Lower leg skin (tissue), 4 donors: ENCODE measurements at regions not wholly inside any gene's neighbourhood (a gene's known extent, or its start where the extent isn't known, plus 50 kb on each side); places are given as distances from the start of the nearest gene placed in this dataset.

ENCODE experiments used
- DNase-seq, 2 donors: peaks; one replicate each; pipeline ENCODE4 v3.0.0-alpha.2; 2019; ENCODE audit warnings: low spot score in 2 of 2
- H3K4me3 ChIP-seq: fragments of 200-600 bp; sonication (generic); 2 replicates; pipeline ENCODE4 v1.5.1; 2017; ENCODE audit warnings: mild to moderate bottlenecking, low read depth; ENCODE audit not compliant: poor library complexity, severe bottlenecking
- CTCF ChIP-seq, 3 donors: fragments of 450-650 bp; IDR thresholded peaks; one replicate each; pipeline ENCODE4 v1.5.1; 2016; ENCODE audit warnings: antibody characterized with exemption in 3 of 3, mild to moderate bottlenecking in 3 of 3, moderate library complexity in 2 of 3
- POLR2A ChIP-seq, 2 donors: fragments of 450-650 bp; IDR thresholded peaks; one replicate each; pipeline ENCODE4 v1.6.1; 2016 to 2017; ENCODE audit warnings: antibody characterized with exemption in 2 of 2, mild to moderate bottlenecking in 1 of 2, moderate library complexity in 1 of 2
- WGBS, 2 donors: methylation state at CpG; one replicate each; pipeline ENCODE4 v1.1.5; 2018; 5-methylcytosine and 5-hydroxymethylcytosine counted together
- intact Hi-C: fragments of 100-400 bp; cut with DNase I; formaldehyde crosslinking; loops from one replicate; pipeline ENCODE4 v1.15.0; 2023; ENCODE audit warnings: low total_unique reads

- intact Hi-C loops = no loop called here
- TF ChIP-seq CTCF (IDR thresholded peaks at IDR 0.05) (no peak), POLR2A (IDR thresholded peaks at IDR 0.05) (no peak)
- no peak for DNase-seq
- no peak overlapping the region for H3K4me3 ChIP-seq
- 62 to 65% methylated on average over 5 of the region's 5 CpGs for WGBS, 2 donors
Measured at GRCh38 chr2:200225951-200226350, 80.5 kb upstream of the SPATS2L start.

- H3K4me3 ChIP-seq = no peak overlapping the region
- TF ChIP-seq CTCF (IDR thresholded peaks at IDR 0.05) = no peak
- TF ChIP-seq POLR2A (IDR thresholded peaks at IDR 0.05) = no peak
- WGBS, 2 donors = 70 to 74% methylated on average over 6 of the region's 6 CpGs
- intact Hi-C loops = no loop called here
- no peak for DNase-seq
Measured at GRCh38 chr2:200226451-200227426, 79.8 kb upstream of the SPATS2L start.

- H3K4me3 ChIP-seq = no peak overlapping the region
- 73 to 93% methylated on average over 1 of the region's 1 CpG for WGBS, 2 donors
- intact Hi-C loops = no loop called here
- DNase-seq = no peak
- TF ChIP-seq POLR2A (IDR thresholded peaks at IDR 0.05) (no peak), CTCF (IDR thresholded peaks at IDR 0.05) (no peak)
Measured at GRCh38 chr2:200230716-200231115, 75.8 kb upstream of the SPATS2L start.

- H3K4me3 ChIP-seq = no peak overlapping the region
- no peak for DNase-seq
- WGBS, 2 donors = 92 to 100% methylated on average over 1 of the region's 1 CpG
- no peak for TF ChIP-seq CTCF (IDR thresholded peaks at IDR 0.05)
- TF ChIP-seq POLR2A (IDR thresholded peaks at IDR 0.05) = no peak
- intact Hi-C loops = no loop called here
Measured at GRCh38 chr2:200235533-200235932, 71.0 kb upstream of the SPATS2L start.

GRCh38 chr2:200239216-200239615, 67.3 kb upstream of the SPATS2L start:
- intact Hi-C loops = no loop called here
- WGBS, 2 donors = 76 to 77% methylated on average over 2 of the region's 2 CpGs
- no peak for DNase-seq
- no peak overlapping the region for H3K4me3 ChIP-seq
- no peak for TF ChIP-seq POLR2A (IDR thresholded peaks at IDR 0.05)
- no peak for TF ChIP-seq CTCF (IDR thresholded peaks at IDR 0.05)
